ENCODE measurements at regions not wholly inside any gene's neighbourhood (a gene's known extent, or its start where the extent isn't known, plus 50 kb on each side); places are given as distances from the start of the nearest gene placed in this dataset.

GRCh38 chr17:56733833-56734232, 99.9 kb downstream of the C17orf67 start:
- Histone ChIP-seq H2BK15ac (ENCODE audit: low read depth, low read length) (no peak overlapping the region), H3K36me3 (ENCODE audit: control insufficient read depth, insufficient read depth, low read length) (no peaks in the 10 kb centered on the region), H3K23ac (ENCODE audit: low read depth, low read length) (no peak overlapping the region), H2AK9ac (replicated peaks; ENCODE audit: low read depth, low read length, poor library complexity) (no peak overlapping the region), H4K5ac (ENCODE audit: low read depth, low read length) (no peak overlapping the region), H3K79me1 (ENCODE audit: low read depth in 1 of 2, low read length in 2 of 2) (no peaks in the 10 kb centered on the region), H3K56ac (ENCODE audit: extremely low read depth, insufficient read depth, low read length) (no peak overlapping the region), H4K8ac (ENCODE audit: low read depth in 2 of 2, low read length in 2 of 2) (no peak overlapping the region), H2BK20ac (ENCODE audit: low read depth, low read length) (no peak overlapping the region), H3K27ac (ENCODE audit: insufficient read depth, low read length) (no peak overlapping the region), H2BK5ac (ENCODE audit: low read depth, low read length, poor library complexity, severe bottlenecking) (no peak overlapping the region), H3K9ac (ENCODE audit: low read depth, low read length) (no peak overlapping the region), H3K4ac (ENCODE audit: low read depth, low read length) (no peak overlapping the region), H4K91ac (ENCODE audit: insufficient read depth, low read depth, low read length) (no peak overlapping the region), H2BK120ac (ENCODE audit: low read depth, low read length) (no peak overlapping the region), H3K27me3 (ENCODE audit: control insufficient read depth, insufficient read depth, low read length) (peaks cover 9% of the 10 kb centered on the region), H3K4me1 (ENCODE audit: control insufficient read depth, insufficient read depth, low read length) (peaks cover 10% of the 10 kb centered on the region), H3K4me2 (ENCODE audit: low read depth, low read length) (no peak overlapping the region), H2AK5ac (ENCODE audit: low read depth, low read length) (no peak overlapping the region), H3K4me3 (ENCODE audit: insufficient read depth, low read depth, low read length) (no peak overlapping the region), H4K20me1 (ENCODE audit: insufficient read depth, low read length) (no peaks in the 10 kb centered on the region), H3K18ac (ENCODE audit: low read depth, low read length) (no peak overlapping the region), H2AFZ (replicated peaks; ENCODE audit: low read length, poor library complexity) (no peak overlapping the region), H3K9me1 (ENCODE audit: insufficient read depth, low read length) (peaks cover 4% of the 10 kb centered on the region; the same call in 1 of the 2 replicates), H3K14ac (replicated peaks; ENCODE audit: low read depth, low read length) (no peak overlapping the region), H3K9me3 (ENCODE audit: control insufficient read depth, insufficient read depth, low read length) (no peaks in the 10 kb centered on the region)
- no TSS peak for BruUV-seq (replicated peaks)
- dilution Hi-C loops (cut with HindIII; ENCODE audit: low sequenced_read_pairs, unreplicated experiment) (no loop called here), intact Hi-C loops (cut with micrococcal nuclease) (no loop called here), in situ Hi-C loops (cut with MboI; ENCODE audit: low sequenced_read_pairs) (no loop called here)
- no CpG with 5 or more reads among the region's 5 CpGs for WGBS, 2 experiments (ENCODE audit: extremely low coverage in 2 of 2, insufficient read length in 1 of 2)
- POLR2A ChIA-PET (ENCODE audit: unreplicated experiment), result no interaction called here
- CTCF ChIA-PET, result no interaction called here
- ATAC-seq (ENCODE audit: low read depth) (no peak), DNase-seq (no peak)
- TF ChIP-seq RAD21 (IDR thresholded peaks at IDR 0.05; ENCODE audit: low read length) (no peak), USF2 (IDR thresholded peaks at IDR 0.05; ENCODE audit: low read depth, low read length) (no peak), BHLHE40 (IDR thresholded peaks at IDR 0.05; ENCODE audit: low read depth, low read length) (no peak), RCOR1 (IDR thresholded peaks at IDR 0.05; ENCODE audit: insufficient replicate concordance, low read length) (no peak)

Measured in IMR-90 (cell line).